ENCODE measurements at regions not wholly inside any gene's neighbourhood (a gene's known extent, or its start where the extent isn't known, plus 50 kb on each side); places are given as distances from the start of the nearest gene placed in this dataset.

- ChIA-PET CTCF (no interaction called here), POLR2A (interaction anchor here (0.5 kb wide), 1 partner anchor 93 kb away, joined by 3 read pairs; no protein-coding TSS in a partner anchor)
- Histone ChIP-seq H3K27ac (ENCODE audit: low read length in 2 of 2) (no peak overlapping the region), H3K4me3 (ENCODE audit: control extremely low read depth in 1 of 5, extremely low read depth in 1 of 5, insufficient read depth in 1 of 5, low read depth in 2 of 5, low read length in 4 of 5) (no peak overlapping the region), H4K20me1 (ENCODE audit: control insufficient read depth, insufficient read depth, low read length, poor library complexity, severe bottlenecking) (no peaks in the 10 kb centered on the region), H3K27me3 (replicated peaks in 1 of 4; ENCODE audit: control extremely low read depth in 1 of 4, control insufficient read depth in 3 of 4, insufficient read depth in 4 of 4, low read length in 3 of 4) (no peaks in the 10 kb centered on the region), H3K4me2 (replicated peaks; ENCODE audit: low read depth, low read length, poor library complexity, severe bottlenecking) (no peak overlapping the region), H3K79me2 (ENCODE audit: control insufficient read depth, insufficient read depth, low read length) (no peaks in the 10 kb centered on the region), H2AFZ (ENCODE audit: insufficient read depth, low read depth, low read length, poor library complexity, severe bottlenecking) (no peak overlapping the region), H3K4me1 (ENCODE audit: control insufficient read depth in 2 of 2, insufficient read depth in 2 of 2, low read length in 2 of 2) (no peaks in the 10 kb centered on the region), H3K9ac (ENCODE audit: low read length) (no peak overlapping the region), H3K36me3 (replicated peaks in 1 of 2; ENCODE audit: control extremely low read depth in 1 of 2, control insufficient read depth in 1 of 2, extremely low read depth in 1 of 2, insufficient read depth in 2 of 2, low read length in 1 of 2) (peaks cover 0 to 1% of the 10 kb centered on the region in 2 experiments), H3K9me3 (ENCODE audit: control extremely low read depth in 1 of 3, control insufficient read depth in 2 of 3, insufficient read depth in 1 of 3, low read length in 2 of 3) (no peaks in the 10 kb centered on the region)
- Mint-ChIP-seq H3K9me3 (ENCODE audit: insufficient read depth) (no peaks in the 10 kb centered on the region), H3K27me3 (peaks cover 3% of the 10 kb centered on the region), H3K27ac (no peak overlapping the region), H3K4me3 (no peak overlapping the region), H3K4me1 (peaks cover 3% of the 10 kb centered on the region)
- no peak for ATAC-seq (ENCODE audit: low read depth)
- intact Hi-C loops (cut with micrococcal nuclease) = no loop called here
- no peak for DNase-seq
- WGBS (ENCODE audit: insufficient coverage) = 85% methylated on average over 4 of the region's 4 CpGs
- no peak for TF ChIP-seq EZH2 (IDR thresholded peaks at IDR 0.05; ENCODE audit: borderline replicate concordance, insufficient read depth, low read depth, low read length, poor library complexity, severe bottlenecking)
- no peak for TF ChIP-seq CTCF (IDR thresholded peaks at IDR 0.05)
Measured at GRCh38 chr16:21339269-21339641, 61.2 kb upstream of the CRYM start.

GRCh38 chr16:21338537-21339268, 60.6 kb upstream of the CRYM start:
- ATAC-seq (ENCODE audit: low read depth) (no peak), DNase-seq (no peak)
- Mint-ChIP-seq H3K27me3 (peaks cover 3% of the 10 kb centered on the region), H3K4me1 (peaks cover 3% of the 10 kb centered on the region), H3K9me3 (ENCODE audit: insufficient read depth) (no peaks in the 10 kb centered on the region), H3K27ac (no peak overlapping the region), H3K4me3 (no peak overlapping the region)
- WGBS (ENCODE audit: insufficient coverage) = 100% methylated on average over 1 of the region's 6 CpGs
- Histone ChIP-seq H3K9me3 (ENCODE audit: control extremely low read depth in 1 of 3, control insufficient read depth in 2 of 3, insufficient read depth in 1 of 3, low read length in 2 of 3) (no peaks in the 10 kb centered on the region), H2AFZ (ENCODE audit: insufficient read depth, low read depth, low read length, poor library complexity, severe bottlenecking) (no peak overlapping the region), H3K79me2 (ENCODE audit: control insufficient read depth, insufficient read depth, low read length) (no peaks in the 10 kb centered on the region), H3K4me3 (ENCODE audit: control extremely low read depth in 1 of 5, extremely low read depth in 1 of 5, insufficient read depth in 1 of 5, low read depth in 2 of 5, low read length in 4 of 5) (no peak overlapping the region), H3K27ac (ENCODE audit: low read length in 2 of 2) (no peak overlapping the region), H3K27me3 (replicated peaks in 1 of 4; ENCODE audit: control extremely low read depth in 1 of 4, control insufficient read depth in 3 of 4, insufficient read depth in 4 of 4, low read length in 3 of 4) (no peaks in the 10 kb centered on the region), H4K20me1 (ENCODE audit: control insufficient read depth, insufficient read depth, low read length, poor library complexity, severe bottlenecking) (no peaks in the 10 kb centered on the region), H3K4me2 (replicated peaks; ENCODE audit: low read depth, low read length, poor library complexity, severe bottlenecking) (no peak overlapping the region), H3K4me1 (ENCODE audit: control insufficient read depth in 2 of 2, insufficient read depth in 2 of 2, low read length in 2 of 2) (no peaks in the 10 kb centered on the region), H3K36me3 (replicated peaks in 1 of 2; ENCODE audit: control extremely low read depth in 1 of 2, control insufficient read depth in 1 of 2, extremely low read depth in 1 of 2, insufficient read depth in 2 of 2, low read length in 1 of 2) (peaks cover 0 to 1% of the 10 kb centered on the region in 2 experiments), H3K9ac (ENCODE audit: low read length) (no peak overlapping the region)
- ChIA-PET CTCF (no interaction called here), POLR2A (no interaction called here)
- TF ChIP-seq CTCF (IDR thresholded peaks at IDR 0.05) (no peak), EZH2 (IDR thresholded peaks at IDR 0.05; ENCODE audit: borderline replicate concordance, insufficient read depth, low read depth, low read length, poor library complexity, severe bottlenecking) (no peak)
- intact Hi-C loops (cut with micrococcal nuclease) = no loop called here
